ENCODE measurements at regions not wholly inside any gene's neighbourhood (a gene's known extent, or its start where the extent isn't known, plus 50 kb on each side); places are given as distances from the start of the nearest gene placed in this dataset.

DNA sequence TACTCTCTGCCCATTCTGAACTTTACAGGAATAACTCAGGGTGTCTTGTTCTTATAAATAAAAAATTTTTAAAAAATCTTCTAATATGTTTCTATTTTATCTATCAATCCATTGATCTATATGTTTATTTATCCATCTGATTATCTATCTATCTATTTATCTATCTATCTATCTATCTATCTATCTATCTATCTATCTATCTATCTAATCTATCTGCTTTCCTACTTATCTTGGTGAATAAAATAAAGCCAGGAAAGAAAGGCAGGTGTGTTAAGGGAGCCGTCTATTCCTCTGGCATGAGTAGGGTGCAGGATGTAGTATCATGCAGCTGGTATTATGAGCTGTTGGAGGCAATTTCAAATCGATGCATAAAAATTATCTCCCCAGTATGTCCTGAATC is 153.0 kb downstream of the FOXA2 start:
- ATAC-seq (no peak), DNase-seq (no peak)
- no peak overlapping the region for H3K4me3 Mint-ChIP-seq

DNA sequence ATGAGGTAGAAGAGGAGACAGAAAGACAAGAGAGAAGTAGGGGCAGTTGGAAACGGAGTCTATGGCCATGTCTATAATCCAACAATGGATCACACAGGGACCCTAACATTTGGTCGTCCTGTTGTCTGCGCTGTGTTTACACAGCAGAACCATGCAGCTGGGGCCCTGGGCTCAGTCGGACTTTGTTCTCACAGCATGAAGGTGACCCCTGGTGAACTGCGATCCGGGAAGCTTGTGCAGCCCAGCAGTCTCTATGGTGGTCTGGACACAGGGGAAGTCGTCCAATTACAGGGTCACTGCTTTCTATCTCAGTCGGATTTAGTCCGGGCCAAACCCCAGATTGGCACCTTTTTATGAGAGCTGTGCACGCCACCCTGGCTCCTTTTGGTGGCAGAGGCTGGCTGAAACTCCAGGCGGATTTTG is 153.6 kb downstream of the FOXA2 start:
- ATAC-seq (no peak), DNase-seq (no peak)
- Mint-ChIP-seq H3K27me3 (ENCODE audit: low read depth) (no peaks in the 10 kb centered on the region), H3K4me3 (no peak overlapping the region), H3K4me1 (ENCODE audit: low read depth) (no peaks in the 10 kb centered on the region), H3K27ac (no peak overlapping the region), H3K36me3 (ENCODE audit: low read depth) (no peaks in the 10 kb centered on the region), H3K9me3 (ENCODE audit: insufficient read depth) (no peaks in the 10 kb centered on the region)
- CTCF ChIA-PET = no interaction called here
- POLR2A ChIA-PET = no interaction called here

More for the DNA sequence above, 153.0 kb downstream of the FOXA2 start:
- Mint-ChIP-seq H3K9me3 (ENCODE audit: insufficient read depth) (no peaks in the 10 kb centered on the region), H3K27ac (no peak overlapping the region), H3K27me3 (ENCODE audit: low read depth) (no peaks in the 10 kb centered on the region), H3K36me3 (ENCODE audit: low read depth) (no peaks in the 10 kb centered on the region), H3K4me1 (ENCODE audit: low read depth) (no peaks in the 10 kb centered on the region)
- ChIA-PET POLR2A (no interaction called here), CTCF (no interaction called here)

DNA sequence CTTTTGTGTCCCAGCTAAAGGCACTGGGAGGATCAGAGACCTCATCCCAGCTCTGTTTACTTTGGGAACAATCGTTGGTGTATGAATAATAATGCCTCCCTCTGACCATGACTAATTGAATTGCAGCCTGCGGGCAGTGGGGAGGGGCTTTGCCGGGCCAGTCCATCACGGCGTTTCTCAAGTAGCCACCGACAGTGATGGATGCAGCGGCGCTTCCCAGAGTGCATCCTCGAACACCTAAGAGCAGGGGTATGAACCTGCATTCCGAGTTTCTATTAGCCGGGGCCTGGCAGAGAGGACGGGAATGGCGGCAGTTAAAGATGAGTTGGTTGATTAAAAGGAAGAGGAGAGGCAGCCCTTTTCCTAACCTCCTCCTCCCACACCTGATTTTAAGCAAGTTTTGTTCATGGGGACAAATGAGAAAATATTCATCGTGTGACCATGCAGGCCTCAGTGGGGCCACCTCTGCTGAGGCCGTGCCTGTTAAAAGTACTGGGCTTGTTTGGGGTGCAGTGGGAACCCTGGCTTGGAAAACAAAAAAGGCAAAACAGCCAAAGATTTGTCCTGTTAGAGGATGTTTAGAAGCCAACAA is 154.1 kb downstream of the FOXA2 start:
- Mint-ChIP-seq H3K27ac (no peak overlapping the region), H3K4me1 (ENCODE audit: low read depth) (no peaks in the 10 kb centered on the region), H3K27me3 (ENCODE audit: low read depth) (no peaks in the 10 kb centered on the region), H3K9me3 (ENCODE audit: insufficient read depth) (no peaks in the 10 kb centered on the region), H3K4me3 (no peak overlapping the region), H3K36me3 (ENCODE audit: low read depth) (no peaks in the 10 kb centered on the region)
- DNase-seq (no peak), ATAC-seq (no peak)
- CTCF ChIA-PET = no interaction called here
- POLR2A ChIA-PET = no interaction called here

DNA sequence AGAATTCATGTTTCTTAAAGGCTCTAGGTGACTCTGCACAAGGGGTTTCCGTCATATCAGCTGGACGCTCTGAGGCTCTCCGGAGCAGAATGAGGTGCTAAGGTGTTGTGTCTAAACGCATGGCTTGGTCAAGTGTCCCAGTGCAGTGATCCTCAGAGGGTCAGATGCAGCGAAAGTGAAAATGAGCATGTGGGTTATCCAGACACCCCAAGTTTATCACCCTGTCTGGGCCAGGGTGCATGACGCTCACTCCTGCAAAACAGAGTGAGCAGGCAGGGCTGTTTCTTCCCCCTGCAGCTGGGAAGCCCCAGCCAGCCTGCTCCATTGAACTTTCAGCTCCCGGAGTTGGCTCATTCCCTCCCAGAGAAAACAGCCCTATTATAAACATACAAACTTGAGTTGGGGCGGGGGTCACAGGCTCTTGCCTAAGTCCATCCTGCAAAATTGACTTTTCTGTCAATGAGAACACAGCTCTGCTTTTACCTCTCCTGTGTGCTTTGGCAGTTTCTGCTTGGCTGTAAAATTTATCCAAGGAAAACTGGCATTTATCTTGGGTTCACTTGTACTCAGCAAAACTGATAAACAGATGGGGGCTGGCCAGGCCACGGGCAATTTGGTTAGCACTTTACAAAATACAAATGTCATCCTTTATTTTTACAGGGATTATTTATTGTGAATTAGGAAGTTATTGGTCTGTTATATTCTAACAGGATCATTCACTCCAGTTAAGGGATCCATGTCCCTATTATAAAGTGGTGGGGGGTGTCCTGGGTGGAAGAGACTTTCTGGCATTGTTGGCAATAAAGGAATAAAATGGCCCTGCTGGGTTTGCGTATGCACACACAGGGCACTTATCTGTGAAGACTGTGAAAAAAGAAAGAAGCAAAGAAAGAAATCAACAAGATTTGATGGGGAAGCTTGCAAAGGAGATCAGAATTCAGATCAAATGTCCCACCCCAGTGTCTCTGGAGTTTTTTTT is 154.9 kb downstream of the FOXA2 start:
- no peaks in the 10 kb centered on the region for H3K36me3 Mint-ChIP-seq (ENCODE audit: low read depth)
- H3K9me3 Mint-ChIP-seq (ENCODE audit: insufficient read depth) = no peaks in the 10 kb centered on the region
- DNase-seq = no peak
- ChIA-PET CTCF (no interaction called here), POLR2A (no interaction called here)
- H3K4me3 Mint-ChIP-seq = no peak overlapping the region
- no peak overlapping the region for H3K27ac Mint-ChIP-seq
- H3K4me1 Mint-ChIP-seq (ENCODE audit: low read depth) = no peaks in the 10 kb centered on the region
- H3K27me3 Mint-ChIP-seq (ENCODE audit: low read depth) = no peaks in the 10 kb centered on the region
- ATAC-seq = no peak

DNA sequence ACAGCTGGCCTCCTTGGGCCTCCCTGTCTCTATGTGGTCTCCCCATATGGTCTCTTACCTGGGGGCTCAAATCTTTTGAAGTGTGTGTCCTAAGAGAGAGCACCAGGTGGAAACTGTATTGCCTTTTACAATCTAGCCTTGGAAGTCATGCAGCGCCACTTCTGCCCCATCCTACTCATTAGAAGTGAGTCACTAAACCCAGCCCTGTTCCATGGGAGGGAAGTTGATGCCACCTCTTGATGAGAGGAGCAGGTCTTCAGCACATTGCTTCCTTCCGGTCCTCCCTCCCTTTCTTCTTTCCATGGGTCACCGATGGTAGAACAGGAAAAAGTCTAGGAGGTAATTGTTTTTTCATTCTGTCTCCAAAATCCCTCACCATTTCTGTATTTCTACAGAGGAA is 156.3 kb downstream of the FOXA2 start:
- DNase-seq (no peak), ATAC-seq (no peak)
- no peak overlapping the region for H3K27ac Mint-ChIP-seq
- no peaks in the 10 kb centered on the region for H3K9me3 Mint-ChIP-seq (ENCODE audit: insufficient read depth)
- no peaks in the 10 kb centered on the region for H3K4me1 Mint-ChIP-seq (ENCODE audit: low read depth)
- no peaks in the 10 kb centered on the region for H3K27me3 Mint-ChIP-seq (ENCODE audit: low read depth)
- ChIA-PET CTCF (no interaction called here), POLR2A (no interaction called here)
- H3K36me3 Mint-ChIP-seq (ENCODE audit: low read depth) = no peaks in the 10 kb centered on the region
- no peak overlapping the region for H3K4me3 Mint-ChIP-seq

DNA sequence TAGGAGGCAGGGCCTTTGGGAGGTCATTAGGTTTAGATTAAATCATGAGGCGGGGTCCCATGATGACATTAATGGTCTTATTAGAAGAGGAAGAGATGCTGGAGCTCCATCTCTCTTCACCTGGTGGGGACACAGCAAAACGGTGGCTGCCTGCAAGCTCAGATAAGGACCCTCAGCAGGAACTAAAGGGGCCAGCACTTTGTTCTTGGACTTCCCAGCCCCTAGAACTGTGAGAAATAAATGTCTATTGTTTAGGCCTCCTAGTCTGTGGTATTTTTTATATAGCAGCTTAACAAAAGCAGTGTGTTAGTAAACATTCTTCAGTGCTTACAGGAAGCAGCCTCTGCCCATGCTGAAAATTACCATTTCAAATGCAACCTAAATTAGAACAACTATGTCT is 157.6 kb downstream of the FOXA2 start:
- no peak overlapping the region for H3K4me3 Mint-ChIP-seq
- no peaks in the 10 kb centered on the region for H3K4me1 Mint-ChIP-seq (ENCODE audit: low read depth)
- H3K27me3 Mint-ChIP-seq (ENCODE audit: low read depth) = no peaks in the 10 kb centered on the region
- DNase-seq = no peak
- ChIA-PET CTCF (no interaction called here), POLR2A (no interaction called here)
- no peaks in the 10 kb centered on the region for H3K9me3 Mint-ChIP-seq (ENCODE audit: insufficient read depth)
- ATAC-seq = no peak
- H3K27ac Mint-ChIP-seq = no peak overlapping the region
- H3K36me3 Mint-ChIP-seq (ENCODE audit: low read depth) = no peaks in the 10 kb centered on the region

DNA sequence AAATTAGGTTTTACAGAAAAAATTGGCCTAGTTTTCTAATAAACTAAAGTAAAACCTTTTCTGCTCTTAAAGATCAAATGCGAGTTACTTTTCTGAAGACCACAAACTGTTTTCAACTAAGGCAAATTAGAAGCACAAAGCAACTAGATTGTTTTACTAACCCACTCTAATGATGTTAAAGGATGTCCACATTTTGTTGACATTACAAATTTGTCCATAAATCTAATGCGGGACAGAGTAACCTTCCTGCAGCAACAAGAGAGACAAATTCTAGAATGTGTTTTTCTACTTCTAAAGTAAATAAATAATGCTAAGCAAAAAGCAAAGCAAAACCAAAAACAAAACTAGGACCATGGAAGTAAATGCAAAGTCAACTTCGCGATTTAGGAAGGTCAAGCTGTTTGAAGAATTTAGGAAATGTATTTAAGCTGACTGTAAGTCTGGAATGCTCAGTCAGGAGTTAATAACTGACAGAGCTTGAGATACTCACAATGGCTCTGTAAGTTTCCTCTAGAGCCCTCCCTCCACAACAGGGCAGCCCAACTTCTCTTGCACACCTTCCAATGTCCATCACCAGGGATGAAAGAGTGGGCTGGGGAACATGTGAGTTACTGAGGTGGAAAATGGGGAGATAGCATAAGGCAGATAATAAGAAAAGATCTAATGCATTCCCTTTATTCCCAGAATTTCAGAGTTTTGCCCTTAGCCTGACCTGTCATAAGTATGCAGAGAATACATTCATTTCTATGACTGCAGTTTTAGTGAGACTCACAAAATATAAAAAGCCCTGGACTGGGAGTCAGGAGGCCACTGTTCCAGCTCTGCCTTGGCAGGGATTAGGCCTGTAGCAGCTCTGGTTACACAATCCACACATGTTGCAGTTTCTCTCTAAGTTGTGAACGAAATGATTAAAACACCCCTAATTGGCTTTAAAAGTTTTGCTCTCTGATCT is 158.8 kb downstream of the FOXA2 start:
- no peaks in the 10 kb centered on the region for H3K9me3 Mint-ChIP-seq (ENCODE audit: insufficient read depth)
- CTCF ChIA-PET = no interaction called here
- no peak for ATAC-seq
- DNase-seq = no peak
- H3K27me3 Mint-ChIP-seq (ENCODE audit: low read depth) = no peaks in the 10 kb centered on the region
- H3K27ac Mint-ChIP-seq = no peak overlapping the region
- H3K36me3 Mint-ChIP-seq (ENCODE audit: low read depth) = no peaks in the 10 kb centered on the region
- H3K4me3 Mint-ChIP-seq = no peak overlapping the region
- POLR2A ChIA-PET = no interaction called here
- no peaks in the 10 kb centered on the region for H3K4me1 Mint-ChIP-seq (ENCODE audit: low read depth)

DNA sequence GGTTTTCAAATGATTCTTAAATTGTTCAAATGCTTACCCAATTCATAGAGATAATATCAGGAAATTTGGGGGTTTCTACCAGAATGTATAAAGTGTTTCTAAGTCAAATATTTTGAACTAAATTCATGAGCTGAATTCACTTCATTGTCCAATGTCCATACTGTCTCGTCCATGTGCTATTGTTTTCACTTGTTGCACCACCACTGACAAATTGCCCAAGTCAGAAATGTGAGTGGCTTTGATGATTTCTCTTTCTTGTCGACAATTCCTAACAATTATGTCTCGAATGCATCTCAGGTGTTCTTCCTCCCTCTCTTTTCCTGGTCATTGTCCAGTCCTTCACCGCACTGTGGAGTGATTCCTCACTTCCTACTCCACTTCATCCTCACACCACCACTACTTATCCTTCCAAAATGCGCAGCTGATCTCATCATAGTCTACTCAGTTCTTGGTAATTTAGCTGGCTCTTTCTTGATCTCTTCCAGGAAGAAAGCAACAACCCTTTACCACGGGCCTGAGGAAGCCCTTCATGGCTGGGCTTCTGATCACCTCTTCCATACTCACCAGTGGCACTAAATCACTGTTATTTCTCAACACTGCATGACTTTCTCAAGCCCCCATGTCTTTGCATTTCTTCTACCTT is 161.1 kb downstream of the FOXA2 start:
- CTCF ChIA-PET = no interaction called here
- H3K9me3 Mint-ChIP-seq (ENCODE audit: insufficient read depth) = no peaks in the 10 kb centered on the region
- H3K4me3 Mint-ChIP-seq = no peak overlapping the region
- H3K4me1 Mint-ChIP-seq (ENCODE audit: low read depth) = no peaks in the 10 kb centered on the region
- no peak for DNase-seq
- POLR2A ChIA-PET = no interaction called here
- no peak for ATAC-seq
- no peak overlapping the region for H3K27ac Mint-ChIP-seq
- H3K36me3 Mint-ChIP-seq (ENCODE audit: low read depth) = no peaks in the 10 kb centered on the region
- H3K27me3 Mint-ChIP-seq (ENCODE audit: low read depth) = no peaks in the 10 kb centered on the region

DNA sequence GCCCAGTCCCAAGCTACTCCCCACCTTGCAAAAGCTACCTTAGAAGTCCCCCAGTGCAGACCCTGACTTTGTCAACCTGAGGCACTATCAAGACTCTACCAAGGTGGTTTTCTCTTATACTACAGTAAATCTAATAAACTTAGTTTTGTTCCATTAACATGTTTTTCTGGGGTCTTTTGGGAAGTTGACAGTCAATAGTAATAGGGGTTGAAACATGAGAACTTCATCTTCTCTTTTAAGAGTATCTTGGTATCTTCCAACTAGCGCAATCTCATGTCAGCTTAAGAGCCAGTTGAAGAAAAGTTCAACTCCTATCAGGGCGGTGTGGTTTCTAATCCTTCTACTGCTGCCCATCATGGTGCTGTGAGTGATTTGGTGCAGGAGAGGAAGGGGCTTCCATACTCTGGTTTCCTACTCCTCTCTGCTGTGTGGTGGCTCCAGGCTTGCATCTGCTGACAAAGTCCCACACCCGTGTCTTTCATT is 164.2 kb downstream of the FOXA2 start:
- ChIA-PET CTCF (no interaction called here), POLR2A (no interaction called here)
- ATAC-seq (no peak), DNase-seq (no peak)
- Mint-ChIP-seq H3K4me3 (no peak overlapping the region), H3K4me1 (ENCODE audit: low read depth) (no peaks in the 10 kb centered on the region), H3K27me3 (ENCODE audit: low read depth) (no peaks in the 10 kb centered on the region), H3K9me3 (ENCODE audit: insufficient read depth) (no peaks in the 10 kb centered on the region), H3K36me3 (ENCODE audit: low read depth) (no peaks in the 10 kb centered on the region), H3K27ac (no peak overlapping the region)

DNA sequence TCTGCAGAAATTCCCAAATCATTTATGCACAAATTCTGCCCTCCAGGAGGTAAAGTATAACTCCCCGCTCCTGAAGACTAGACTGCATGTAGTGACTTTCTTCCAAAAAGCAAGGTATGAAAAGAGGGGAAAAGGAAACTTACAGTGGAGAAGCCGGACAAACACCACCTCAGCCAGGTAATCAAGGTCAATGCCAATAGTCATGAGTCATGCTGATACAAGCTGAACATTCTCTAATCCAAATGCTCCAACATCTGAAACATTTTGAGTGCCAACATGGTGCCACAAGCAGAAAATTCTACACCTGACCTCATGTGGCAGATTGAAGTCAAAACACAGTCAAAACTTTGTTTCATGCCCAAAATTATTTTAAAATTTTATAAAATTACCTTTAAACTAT is 165.6 kb downstream of the FOXA2 start:
- Mint-ChIP-seq H3K27me3 (ENCODE audit: low read depth) (no peaks in the 10 kb centered on the region), H3K4me1 (ENCODE audit: low read depth) (no peaks in the 10 kb centered on the region), H3K36me3 (ENCODE audit: low read depth) (no peaks in the 10 kb centered on the region), H3K4me3 (no peak overlapping the region), H3K9me3 (ENCODE audit: insufficient read depth) (no peaks in the 10 kb centered on the region), H3K27ac (no peak overlapping the region)
- ATAC-seq (no peak), DNase-seq (no peak)
- ChIA-PET CTCF (no interaction called here), POLR2A (no interaction called here)

DNA sequence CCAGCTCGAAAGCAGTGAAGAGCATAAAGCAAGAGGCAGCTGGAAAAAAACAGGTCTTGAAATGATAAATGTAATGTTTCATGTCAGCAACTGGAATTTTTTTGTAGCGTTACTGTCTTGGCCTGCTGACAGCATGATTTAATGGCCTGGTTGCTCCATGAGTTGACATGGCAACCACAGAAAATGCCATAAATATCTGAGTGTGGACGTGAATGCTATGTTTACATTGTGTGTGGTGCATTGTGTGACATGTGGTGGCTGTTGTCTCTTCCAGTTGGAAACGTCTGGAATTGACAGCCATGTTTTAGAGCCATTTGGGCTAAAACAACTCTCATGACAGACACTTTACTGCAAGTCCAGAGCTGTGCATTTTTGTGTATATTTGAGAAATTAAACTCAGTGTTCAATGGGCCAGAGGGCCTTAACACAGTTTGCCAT is 170.0 kb downstream of the FOXA2 start:
- no peak overlapping the region for H3K4me3 Mint-ChIP-seq
- no peaks in the 10 kb centered on the region for H3K9me3 Mint-ChIP-seq (ENCODE audit: insufficient read depth)
- POLR2A ChIA-PET = no interaction called here
- CTCF ChIA-PET = no interaction called here
- H3K36me3 Mint-ChIP-seq (ENCODE audit: low read depth) = no peaks in the 10 kb centered on the region
- H3K27me3 Mint-ChIP-seq (ENCODE audit: low read depth) = no peaks in the 10 kb centered on the region
- no peak overlapping the region for H3K27ac Mint-ChIP-seq
- DNase-seq = no peak
- no peaks in the 10 kb centered on the region for H3K4me1 Mint-ChIP-seq (ENCODE audit: low read depth)
- no peak for ATAC-seq
